ENCODE measurements at regions not wholly inside any gene's neighbourhood (a gene's known extent, or its start where the extent isn't known, plus 50 kb on each side); places are given as distances from the start of the nearest gene placed in this dataset.

- no peak for TF ChIP-seq CTCF (conservative IDR thresholded peaks at IDR 0.05; ENCODE audit: low read depth, low read length)
- H3K4me3 ChIP-seq (ENCODE audit: low read depth, low read length): no peak overlapping the region
- no peak for DNase-seq (ENCODE audit: low read depth)
Observed at GRCh38 chr7:18163091-18163490, 135.4 kb upstream of the PRPS1L1 start.

GRCh38 chr7:18165166-18165565 lies 137.5 kb upstream of the PRPS1L1 start:
- no peak overlapping the region for H3K4me3 ChIP-seq (ENCODE audit: low read depth, low read length)
- DNase-seq (ENCODE audit: low read depth): no peak
- no peak for TF ChIP-seq CTCF (conservative IDR thresholded peaks at IDR 0.05; ENCODE audit: low read depth, low read length)

GRCh38 chr7:18166002-18166401 lies 138.4 kb upstream of the PRPS1L1 start:
- TF ChIP-seq CTCF (conservative IDR thresholded peaks at IDR 0.05; ENCODE audit: low read depth, low read length): no peak
- no peak for DNase-seq (ENCODE audit: low read depth)
- no peak overlapping the region for H3K4me3 ChIP-seq (ENCODE audit: low read depth, low read length)

GRCh38 chr7:18167815-18168214 lies 140.2 kb upstream of the PRPS1L1 start:
- no peak for TF ChIP-seq CTCF (conservative IDR thresholded peaks at IDR 0.05; ENCODE audit: low read depth, low read length)
- H3K4me3 ChIP-seq (ENCODE audit: low read depth, low read length): no peak overlapping the region
- DNase-seq (ENCODE audit: low read depth): no peak

DNA sequence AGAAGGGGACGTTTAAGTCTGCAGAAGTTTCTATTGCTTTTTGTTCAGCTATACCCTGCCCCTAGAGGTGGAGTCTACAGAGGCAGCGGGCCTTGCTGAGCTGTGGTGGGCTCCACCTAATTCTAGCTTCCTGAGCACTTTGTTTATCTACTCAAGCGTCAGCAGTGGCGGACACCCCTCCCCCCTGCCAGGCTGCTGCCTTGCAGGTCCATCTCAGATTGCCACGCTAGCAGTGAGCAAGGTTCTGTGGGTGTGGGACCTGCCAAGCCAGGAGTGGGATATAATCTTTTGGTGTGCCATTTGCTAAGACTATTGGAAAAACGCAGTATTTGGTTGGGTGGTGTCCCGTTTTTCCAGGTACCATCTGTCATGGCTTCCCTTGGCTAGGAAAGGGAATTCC lies 147.3 kb upstream of the PRPS1L1 start:
- DNase-seq (ENCODE audit: low read depth): no peak
- TF ChIP-seq CTCF (conservative IDR thresholded peaks at IDR 0.05; ENCODE audit: low read depth, low read length): no peak
- H3K4me3 ChIP-seq (ENCODE audit: low read depth, low read length): no peak overlapping the region

- H3K4me3 ChIP-seq (ENCODE audit: low read depth, low read length): no peak overlapping the region
- TF ChIP-seq CTCF (conservative IDR thresholded peaks at IDR 0.05; ENCODE audit: low read depth, low read length): no peak
- peak; percentile 5 for DNase-seq (ENCODE audit: low read depth)
Observed at GRCh38 chr7:18175801-18176450, 148.3 kb upstream of the PRPS1L1 start.

DNA sequence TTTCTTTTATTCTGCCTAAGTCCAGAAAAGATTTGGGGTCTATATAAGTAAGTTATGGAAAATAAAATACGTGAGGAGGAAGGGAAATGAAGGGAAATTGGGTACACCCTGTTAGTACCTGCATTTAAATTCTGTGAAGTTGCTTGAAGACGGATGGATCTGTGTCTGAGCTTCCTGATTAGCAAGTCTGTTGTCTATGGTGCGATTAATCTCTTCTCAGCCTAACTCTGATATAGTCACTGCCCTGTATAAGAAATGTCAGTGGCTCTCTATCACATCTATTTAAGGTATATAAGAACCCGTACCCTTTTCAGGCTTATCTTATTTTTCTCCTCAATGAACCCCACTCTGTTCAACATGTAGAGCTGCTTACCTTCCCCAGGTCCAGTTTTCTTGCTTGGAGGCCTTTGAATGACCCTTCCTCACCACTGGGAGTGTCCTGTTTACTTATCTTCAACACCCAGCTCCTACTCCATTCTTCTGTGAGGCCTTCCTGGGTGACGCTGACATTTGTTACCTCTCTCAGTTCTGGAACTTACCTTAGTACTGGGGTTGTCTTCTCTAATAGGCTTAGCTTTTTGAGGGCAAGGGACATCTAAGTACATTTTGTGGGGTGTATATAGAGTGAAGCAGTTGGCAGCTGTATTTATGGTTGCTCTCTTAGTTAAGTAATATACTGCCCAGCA lies 149.6 kb upstream of the PRPS1L1 start:
- no peak for TF ChIP-seq CTCF (conservative IDR thresholded peaks at IDR 0.05; ENCODE audit: low read depth, low read length)
- no peak for DNase-seq (ENCODE audit: low read depth)
- no peak overlapping the region for H3K4me3 ChIP-seq (ENCODE audit: low read depth, low read length)
